GM12891 (cell line): ENCODE measurements at regions not wholly inside any gene's neighbourhood (a gene's known extent, or its start where the extent isn't known, plus 50 kb on each side); places are given as distances from the start of the nearest gene placed in this dataset.

Experiments
- PAX5 ChIP-seq: IDR thresholded peaks from 2 replicates; pipeline ENCODE4 v1.6.1; 2011; ENCODE audit warnings: low read length, moderate library complexity, mild to moderate bottlenecking; ENCODE audit not compliant: insufficient read depth, severe bottlenecking
- POLR2A ChIP-seq: IDR thresholded peaks from 2 replicates; pipeline ENCODE4 v1.6.1; 2011; ENCODE audit warnings: low read depth, low read length, control low read depth
- POLR2AphosphoS5 ChIP-seq: IDR thresholded peaks from 2 replicates; pipeline ENCODE4 v1.6.1; 2011; ENCODE audit warnings: low read depth, low read length, control low read depth
- SPI1 ChIP-seq: IDR thresholded peaks from 2 replicates; pipeline ENCODE4 v1.6.1; 2011; ENCODE audit warnings: low read depth, low read length, control low read depth
- TAF1 ChIP-seq: IDR thresholded peaks from 2 replicates; pipeline ENCODE4 v1.6.1; 2011; ENCODE audit warnings: low read depth, low read length, control low read depth

- TF ChIP-seq POLR2A (no peak), TAF1 (no peak), POLR2AphosphoS5 (no peak), SPI1 (no peak), PAX5 (no peak)
These were observed 314.5 kb downstream of the CYRIA start for GRCh38 chr2:16351137-16351536.
